Aorta (tissue), 5 donors: ENCODE measurements at regions not wholly inside any gene's neighbourhood (a gene's known extent, or its start where the extent isn't known, plus 50 kb on each side); places are given as distances from the start of the nearest gene placed in this dataset.

Experiments
- ATAC-seq: fragments of 200-7000 bp; cut with Tn5 transposase; one replicate; pipeline ENCODE4 v1.9.1; 2022; ENCODE audit warnings: moderate library complexity; ENCODE audit not compliant: low FRiP score
- DNase-seq, 2 donors: peaks; one replicate each; pipeline ENCODE4 v3.0.0-alpha.2; 2020
- H3K27ac ChIP-seq, 2 donors: one replicate each; pipeline ENCODE4 v1.5.1; 2013; ENCODE audit warnings: low read length in 2 of 2, mild to moderate bottlenecking in 2 of 2, moderate library complexity in 2 of 2, control low read depth in 1 of 2, inconsistent platforms in 1 of 2, low read depth in 1 of 2
- H3K27me3 ChIP-seq, 2 donors: one replicate each; pipeline ENCODE4 v1.6.1; 2013; ENCODE audit warnings: control low read depth in 1 of 2, low read length in 1 of 2, mild to moderate bottlenecking in 1 of 2, moderate library complexity in 1 of 2; ENCODE audit not compliant: insufficient read depth in 2 of 2, control insufficient read depth in 1 of 2
- H3K36me3 ChIP-seq, 2 donors: one replicate each; pipeline ENCODE4 v1.6.1; 2013; ENCODE audit warnings: control low read depth in 1 of 2, low read length in 1 of 2, mild to moderate bottlenecking in 1 of 2; ENCODE audit not compliant: insufficient read depth in 2 of 2, control insufficient read depth in 1 of 2
- H3K4me1 ChIP-seq, 2 donors: one replicate each; pipeline ENCODE4 v1.6.1; 2013; ENCODE audit warnings: low read length in 2 of 2, control low read depth in 1 of 2, mild to moderate bottlenecking in 1 of 2, moderate library complexity in 1 of 2; ENCODE audit not compliant: insufficient read depth in 2 of 2, control insufficient read depth in 1 of 2
- H3K4me3 ChIP-seq, 2 donors: one replicate each; pipeline ENCODE4 v1.5.1; 2013; ENCODE audit warnings: low read length in 2 of 2, control low read depth in 1 of 2, mild to moderate bottlenecking in 1 of 2
- H3K9me3 ChIP-seq: one replicate; pipeline ENCODE4 v1.6.1; 2013; ENCODE audit warnings: mild to moderate bottlenecking, low read length; ENCODE audit not compliant: control insufficient read depth
- WGBS, 2 donors: extraction: QIAGEN DNeasy Blood & Tissue Kit; methylation state at CpG; one replicate each; pipeline ENCODE4 v1.1.7; 2013; 5-methylcytosine and 5-hydroxymethylcytosine counted together
- intact Hi-C, 2 donors: fragments of 100-400 bp; cut with DNase I; formaldehyde crosslinking; loops; one replicate each; pipeline versions ENCODE4 v1.14.2 to v1.15.0; 2022
- donor health status: healthy with polysubstance abuse.
- donor health status: Bipolar disorder and iron deficiency.
- donor health status: DM: no; HTN: no; CAD: no.
- donor health status: DM: no; HTN: no; CAD: no.
- donor health status: DM: yes; HTN: yes; CAD: no.

DNA sequence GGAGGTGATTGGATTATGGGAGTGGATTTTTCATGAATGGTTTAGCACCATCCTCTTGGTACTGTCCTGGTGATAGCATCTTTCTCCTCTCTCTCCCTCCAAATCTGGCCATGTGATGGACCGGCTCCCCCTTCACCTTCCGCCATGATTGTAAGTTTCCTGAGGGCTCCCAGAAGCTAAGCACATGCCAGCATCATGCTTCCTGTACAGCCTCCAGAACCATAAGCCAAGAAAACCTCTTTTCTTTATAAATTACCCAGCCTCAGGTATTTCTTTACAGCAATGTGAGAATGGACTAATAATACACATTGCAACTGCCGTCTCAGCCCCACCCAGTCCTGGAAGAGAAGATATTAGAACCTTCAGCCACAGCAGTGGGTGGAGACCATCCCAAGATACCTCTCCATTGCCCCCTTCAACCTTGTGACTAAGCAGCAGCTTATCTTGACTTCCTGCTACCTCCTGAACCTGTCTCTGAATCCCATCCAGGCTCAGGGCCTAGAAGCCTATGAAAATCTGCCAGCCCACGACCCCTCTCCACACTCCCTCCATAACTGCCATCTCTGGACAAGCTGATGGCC lies 81.8 kb upstream of the AGAP1 start:
- H3K4me1 ChIP-seq: no peaks in the 10 kb centered on the region
- 92 to 96% methylated on average over 4 of the region's 4 CpGs for WGBS, 2 donors
- no peak overlapping the region for H3K4me3 ChIP-seq
- intact Hi-C loops: no loop called here
- H3K27me3 ChIP-seq: no peaks in the 10 kb centered on the region
- DNase-seq (no peak), ATAC-seq (no peak)
- no peaks in the 10 kb centered on the region for H3K9me3 ChIP-seq
- no peak overlapping the region for H3K27ac ChIP-seq
- H3K36me3 ChIP-seq: no peaks in the 10 kb centered on the region

DNA sequence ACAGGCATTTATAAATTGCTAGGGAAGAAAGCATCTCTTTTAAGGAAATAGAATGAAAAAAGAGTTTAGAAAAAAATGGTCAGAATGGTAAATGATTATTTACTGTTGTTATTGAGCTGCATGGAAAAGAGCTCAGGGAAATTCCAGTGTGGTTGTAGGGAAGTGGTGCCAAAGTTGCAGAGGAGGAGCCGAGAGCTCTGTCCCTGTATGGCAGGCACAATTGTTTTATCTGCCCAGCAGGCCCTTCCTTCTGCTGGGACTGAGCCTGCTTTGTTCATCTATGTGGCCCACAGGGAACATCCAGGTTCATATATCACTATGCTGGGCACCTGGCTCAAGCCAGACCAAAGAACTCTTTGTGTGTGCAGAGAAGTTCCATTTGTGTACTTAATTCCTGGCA lies 80.8 kb upstream of the AGAP1 start:
- Histone ChIP-seq H3K27ac (no peak overlapping the region), H3K4me1 (no peaks in the 10 kb centered on the region), H3K9me3 (no peaks in the 10 kb centered on the region), H3K27me3 (no peaks in the 10 kb centered on the region), H3K36me3 (no peaks in the 10 kb centered on the region), H3K4me3 (no peak overlapping the region)
- DNase-seq: no peak
- 63 to 85% methylated on average over 1 of the region's 1 CpG for WGBS, 2 donors
- intact Hi-C loops: no loop called here
- no peak for ATAC-seq

DNA sequence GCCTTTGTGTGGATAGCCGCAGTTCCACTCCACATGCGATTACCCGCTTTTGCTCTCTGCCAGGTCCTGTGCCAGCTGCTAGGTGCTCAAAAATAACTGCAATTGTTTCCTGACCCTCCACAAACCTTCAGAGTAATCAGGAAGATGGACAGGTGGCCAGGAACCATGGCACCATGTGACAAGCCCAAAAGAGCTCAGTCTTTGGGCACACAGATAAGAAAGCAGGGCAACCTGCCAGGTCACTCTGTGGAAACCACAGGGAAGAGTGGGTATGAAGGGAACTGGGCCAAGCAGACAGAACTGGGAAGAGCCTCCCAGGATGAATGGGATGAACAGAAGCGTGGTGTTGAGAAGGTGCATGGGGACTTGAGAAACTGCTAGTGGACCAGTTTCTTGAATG lies 79.4 kb upstream of the AGAP1 start:
- no peak for ATAC-seq
- Histone ChIP-seq H3K36me3 (no peaks in the 10 kb centered on the region), H3K4me3 (no peak overlapping the region), H3K9me3 (no peaks in the 10 kb centered on the region), H3K4me1 (no peaks in the 10 kb centered on the region), H3K27ac (no peak overlapping the region), H3K27me3 (no peaks in the 10 kb centered on the region)
- intact Hi-C loops: no loop called here
- WGBS, 2 donors: 88 to 94% methylated on average over 4 of the region's 4 CpGs
- no peak for DNase-seq

DNA sequence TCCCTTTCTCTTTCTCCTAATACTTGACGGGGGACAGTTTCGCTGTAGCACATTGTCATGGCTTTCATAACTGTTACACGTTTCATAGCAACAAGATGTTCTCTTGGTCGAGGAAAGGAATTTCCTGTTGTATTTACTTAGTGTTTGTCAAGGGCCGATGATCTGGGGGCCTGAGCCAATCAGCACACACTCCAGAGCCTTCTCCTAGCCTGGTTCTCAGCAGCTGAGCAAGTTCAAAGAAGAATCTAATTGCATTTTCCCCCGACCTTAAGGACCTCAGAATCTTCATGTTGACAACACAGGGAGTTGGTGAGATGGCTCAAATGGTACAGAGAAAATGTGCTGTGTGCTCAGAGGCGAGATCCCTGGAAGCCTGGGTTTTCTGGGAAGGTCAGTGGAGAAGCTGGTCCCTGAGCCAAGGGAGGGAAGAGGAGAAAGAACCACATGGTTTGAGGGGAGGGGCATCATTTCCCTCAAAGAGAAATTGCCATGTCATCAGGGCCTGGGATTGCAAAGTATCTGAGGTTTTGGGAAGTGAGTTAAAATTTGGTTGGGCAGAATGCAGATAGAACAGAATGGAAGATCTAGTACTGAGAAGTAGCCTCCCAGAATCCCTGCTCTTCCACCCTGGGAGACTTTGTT lies 76.9 kb upstream of the AGAP1 start:
- no peak overlapping the region for H3K4me3 ChIP-seq
- no peak for ATAC-seq
- intact Hi-C loops: no loop called here
- H3K36me3 ChIP-seq: no peaks in the 10 kb centered on the region
- H3K9me3 ChIP-seq: no peaks in the 10 kb centered on the region
- no peaks in the 10 kb centered on the region for H3K4me1 ChIP-seq
- 31 to 32% methylated on average over 7 of the region's 7 CpGs for WGBS, 2 donors
- H3K27me3 ChIP-seq: no peaks in the 10 kb centered on the region
- H3K27ac ChIP-seq: no peak overlapping the region
- DNase-seq: no peak

DNA sequence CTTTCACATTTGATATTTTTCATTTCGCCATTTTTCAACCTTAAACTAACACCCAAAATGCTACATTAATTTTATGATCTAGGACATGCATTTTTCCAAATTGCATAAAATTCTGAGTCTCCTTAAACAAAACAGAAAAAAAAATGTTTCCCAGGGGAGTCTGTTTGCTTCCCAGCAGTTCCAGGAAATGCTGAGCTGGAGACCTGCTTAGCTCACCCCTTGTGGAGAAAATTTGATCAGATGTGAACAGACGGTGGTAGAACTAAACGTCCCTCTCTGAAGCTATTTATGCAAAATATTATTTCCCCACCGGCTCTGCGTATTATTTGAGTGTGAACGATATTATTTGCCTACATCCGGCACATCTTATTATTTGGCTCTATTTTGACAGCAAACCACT lies 74.9 kb upstream of the AGAP1 start:
- no peaks in the 10 kb centered on the region for H3K36me3 ChIP-seq
- no peak overlapping the region for H3K27ac ChIP-seq
- no peak for ATAC-seq
- DNase-seq: no peak
- intact Hi-C loops: no loop called here
- 66 to 68% methylated on average over 7 of the region's 7 CpGs for WGBS, 2 donors
- no peak overlapping the region for H3K4me3 ChIP-seq
- no peaks in the 10 kb centered on the region for H3K4me1 ChIP-seq
- no peaks in the 10 kb centered on the region for H3K9me3 ChIP-seq
- H3K27me3 ChIP-seq: no peaks in the 10 kb centered on the region

DNA sequence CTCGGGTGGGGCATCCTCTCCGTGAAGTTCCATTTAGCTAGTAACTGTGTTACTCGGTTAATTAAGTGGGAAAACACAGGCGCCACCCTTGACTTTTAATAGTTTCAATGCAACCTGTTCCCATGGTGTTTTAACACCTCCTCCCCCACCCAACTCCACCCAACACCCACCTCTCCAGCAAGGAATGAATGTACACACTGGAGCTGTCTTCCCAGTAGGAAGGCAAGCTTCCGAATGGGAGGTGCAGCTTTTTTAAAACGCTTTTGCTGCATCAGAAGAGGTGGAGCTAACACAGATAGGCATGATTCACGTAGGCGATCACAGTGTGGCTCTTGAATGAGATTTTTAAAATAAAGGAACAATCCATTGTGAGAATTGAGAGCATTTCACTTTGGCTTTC lies 73.8 kb upstream of the AGAP1 start:
- intact Hi-C loops: no loop called here
- no peak for ATAC-seq
- 78 to 82% methylated on average over 8 of the region's 8 CpGs for WGBS, 2 donors

DNA sequence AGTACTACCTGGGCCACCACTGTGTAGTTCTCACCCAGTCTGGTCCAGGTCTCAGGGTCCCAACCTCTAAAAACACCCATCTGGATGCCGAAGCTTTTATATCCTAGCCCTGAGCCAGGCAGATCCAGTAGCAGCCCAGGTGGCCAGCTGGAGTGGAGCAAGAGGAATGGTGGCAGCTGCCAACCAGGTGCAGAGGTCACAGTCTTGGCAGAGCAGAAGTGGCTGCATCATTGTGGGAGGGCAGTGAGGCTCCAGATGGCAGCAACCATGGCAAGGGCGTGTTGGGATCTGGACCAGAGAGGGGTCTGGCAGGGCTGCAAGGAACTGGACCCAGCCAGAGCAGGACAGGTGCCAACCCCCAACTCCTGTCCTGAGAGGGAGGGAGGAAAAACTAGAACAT lies 72.2 kb upstream of the AGAP1 start:
- ATAC-seq (no peak), DNase-seq (no peak)
- Histone ChIP-seq H3K9me3 (no peaks in the 10 kb centered on the region), H3K27me3 (no peaks in the 10 kb centered on the region), H3K36me3 (no peaks in the 10 kb centered on the region), H3K4me3 (no peak overlapping the region), H3K27ac (no peak overlapping the region), H3K4me1 (no peaks in the 10 kb centered on the region)
- intact Hi-C loops: no loop called here
- 76 to 83% methylated on average over 2 of the region's 2 CpGs for WGBS, 2 donors

More for the DNA sequence above, 73.8 kb upstream of the AGAP1 start:
- H3K4me1 ChIP-seq: no peaks in the 10 kb centered on the region
- H3K4me3 ChIP-seq: no peak overlapping the region
- H3K27me3 ChIP-seq: no peaks in the 10 kb centered on the region
- no peak for DNase-seq
- no peak overlapping the region for H3K27ac ChIP-seq
- no peaks in the 10 kb centered on the region for H3K36me3 ChIP-seq
- H3K9me3 ChIP-seq: no peaks in the 10 kb centered on the region

DNA sequence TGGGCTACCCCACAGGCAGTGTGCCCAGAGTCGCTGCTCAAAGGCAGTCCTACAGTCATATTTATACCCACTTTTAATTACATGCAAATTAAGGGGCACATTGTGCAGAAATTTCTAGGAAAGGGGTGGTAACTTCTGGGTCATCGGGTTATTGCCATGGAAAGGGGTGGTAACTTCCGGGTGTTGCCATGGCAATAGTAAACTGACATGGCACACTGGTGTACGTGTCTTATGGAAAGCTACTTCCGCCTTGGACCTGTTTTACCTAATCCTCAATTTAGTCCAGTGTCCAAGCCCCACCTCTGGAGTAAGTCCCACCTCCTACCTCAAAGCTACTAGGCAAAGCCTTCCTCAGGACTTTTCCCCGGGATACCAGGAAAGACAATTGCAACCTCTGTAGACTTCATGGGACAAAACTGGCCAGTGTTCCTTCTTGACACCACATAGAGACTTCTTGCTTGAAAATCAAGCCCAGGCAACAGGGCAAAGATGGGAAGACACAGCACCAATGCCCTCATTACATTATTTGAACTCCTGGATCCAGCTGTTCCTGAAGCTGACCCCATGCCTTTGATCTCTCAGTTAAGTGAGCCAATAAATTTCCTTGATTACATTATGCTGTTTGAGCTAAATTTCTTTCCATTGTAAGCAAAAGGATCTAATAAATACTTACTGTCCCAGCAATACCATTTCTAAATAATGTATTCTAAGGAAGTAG lies 63.3 kb upstream of the AGAP1 start:
- no peaks in the 10 kb centered on the region for H3K27me3 ChIP-seq
- no peak overlapping the region for H3K4me3 ChIP-seq
- ATAC-seq (no peak), DNase-seq (no peak)
- intact Hi-C loops: loop anchor here in 1 of 2 donors (10.0 kb wide), 1 partner anchor 164 kb away; no protein-coding TSS in a partner anchor
- WGBS, 2 donors: 94% methylated on average over 6 of the region's 6 CpGs
- H3K27ac ChIP-seq: no peak overlapping the region
- no peaks in the 10 kb centered on the region for H3K9me3 ChIP-seq
- H3K4me1 ChIP-seq: no peaks in the 10 kb centered on the region
- no peaks in the 10 kb centered on the region for H3K36me3 ChIP-seq
